CD4-positive, alpha-beta T cell treated with Interleukin-12 subunit alpha and Interleukin-12 subunit beta, for 1 hour (primary cell): ENCODE measurements at regions not wholly inside any gene's neighbourhood (a gene's known extent, or its start where the extent isn't known, plus 50 kb on each side); places are given as distances from the start of the nearest gene placed in this dataset.
"Not testable (repeated sequence)": the region's sequence is repeated elsewhere in the genome, so short reads cannot be mapped to it uniquely, and the experiment has no call there.

ENCODE experiments used
- DNase-seq: peaks from one replicate; pipeline ENCODE4 v3.0.0-alpha.2; 2020

DNA sequence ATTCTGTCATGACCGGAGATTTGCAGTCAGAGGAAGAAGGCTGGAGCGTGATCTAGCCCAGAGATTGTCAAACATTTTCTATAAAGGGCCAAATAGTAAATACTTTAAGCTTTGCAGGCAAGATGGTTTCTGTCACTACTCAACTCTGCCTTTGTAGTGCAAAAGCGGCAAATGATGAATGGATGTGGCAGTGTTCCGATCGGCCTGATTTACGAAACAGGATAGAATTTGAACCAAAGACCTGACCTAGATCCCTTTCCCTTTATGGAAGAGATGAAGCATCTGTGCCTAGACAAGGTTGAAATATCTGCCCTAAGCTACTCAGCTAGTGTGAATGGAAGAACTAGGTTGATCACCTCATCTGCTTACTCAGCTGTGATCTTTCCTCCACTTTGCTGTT, 209.5 kb downstream of the YTHDC2 start:
- DNase-seq = no peak

DNA sequence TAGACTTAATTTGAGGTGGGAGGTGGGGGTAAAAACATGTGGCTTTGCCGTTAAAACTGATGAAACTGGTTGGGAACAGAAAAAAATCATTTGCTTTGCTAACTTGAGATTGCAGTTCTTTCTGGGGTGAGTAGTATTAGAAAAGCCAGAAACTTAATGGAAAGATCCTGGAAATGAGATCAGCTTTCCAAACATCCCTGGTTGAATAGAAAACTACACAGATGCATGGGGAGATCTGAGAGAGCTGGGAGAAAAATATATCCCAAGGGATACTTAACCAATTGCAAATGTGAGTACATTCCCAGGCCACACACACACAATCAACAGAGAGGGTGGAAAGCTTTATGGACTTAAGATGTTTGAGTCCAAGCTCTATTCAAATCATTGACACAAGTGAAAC, 222.3 kb downstream of the YTHDC2 start:
- DNase-seq = no peak

- no peak for DNase-seq
These were observed 228.7 kb downstream of the YTHDC2 start for GRCh38 chr5:113742176-113742575.

GRCh38 chr5:113742639-113743038, 229.1 kb downstream of the YTHDC2 start:
- DNase-seq = no peak

DNA sequence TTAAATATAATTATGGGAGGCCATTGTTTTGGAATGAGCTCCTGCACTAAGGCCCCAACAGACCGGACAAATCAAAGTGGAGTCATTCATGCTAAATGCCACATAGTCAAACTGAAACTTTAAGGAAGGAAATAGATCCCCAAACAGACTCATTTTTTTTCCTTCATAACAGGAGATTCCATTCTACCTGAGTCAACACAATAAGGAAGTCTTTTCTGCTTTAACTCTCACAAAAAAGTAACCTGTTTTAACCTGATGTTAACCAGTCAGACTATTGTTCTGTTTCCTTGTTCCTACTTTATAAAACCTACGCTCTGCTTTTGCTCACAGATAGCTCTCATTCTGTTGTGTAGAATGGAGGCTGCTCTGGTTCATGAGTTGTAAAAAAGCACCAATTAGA, 234.9 kb downstream of the YTHDC2 start:
- no peak for DNase-seq

DNA sequence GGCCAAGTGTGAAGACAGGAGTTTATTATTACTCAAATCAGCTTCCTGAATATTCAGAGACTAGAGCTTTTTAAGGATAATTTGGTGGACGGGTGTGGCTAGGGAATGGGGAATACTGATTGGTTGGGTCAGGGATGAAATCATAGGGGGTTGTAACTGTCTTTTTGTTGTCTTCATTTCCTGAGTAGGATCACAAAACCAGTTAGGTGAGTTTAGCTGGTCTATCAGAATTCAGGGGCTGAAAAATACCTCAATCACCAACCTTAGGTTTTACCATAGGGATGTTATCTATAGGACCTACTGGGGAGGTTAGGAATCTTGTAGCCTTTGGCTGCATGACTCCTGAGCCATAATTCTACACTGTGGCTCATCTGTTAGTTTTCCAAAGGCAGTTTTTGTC, 235.8 kb downstream of the YTHDC2 start:
- DNase-seq = no peak

DNA sequence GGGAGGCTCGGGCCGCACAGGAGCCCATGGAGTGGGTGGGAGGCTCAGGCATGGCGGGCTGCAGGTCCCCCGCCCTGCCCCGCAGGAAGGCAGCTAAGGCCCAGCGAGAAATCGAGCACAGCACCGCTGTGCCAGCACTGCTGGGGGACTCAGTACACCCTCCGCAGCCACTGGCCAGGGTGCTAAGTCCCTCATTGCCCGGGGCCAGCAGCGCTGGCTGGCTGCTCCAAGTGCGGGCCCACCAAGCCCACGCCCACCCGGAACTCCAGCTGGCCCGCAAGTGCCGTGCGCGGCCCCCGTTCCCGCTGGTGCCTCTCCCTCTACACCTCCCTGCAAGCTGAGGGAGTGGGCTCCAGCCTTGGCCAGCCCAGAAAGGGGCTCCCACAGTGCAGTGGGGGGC, 239.7 kb downstream of the YTHDC2 start:
- not testable (repeated sequence) for DNase-seq

DNA sequence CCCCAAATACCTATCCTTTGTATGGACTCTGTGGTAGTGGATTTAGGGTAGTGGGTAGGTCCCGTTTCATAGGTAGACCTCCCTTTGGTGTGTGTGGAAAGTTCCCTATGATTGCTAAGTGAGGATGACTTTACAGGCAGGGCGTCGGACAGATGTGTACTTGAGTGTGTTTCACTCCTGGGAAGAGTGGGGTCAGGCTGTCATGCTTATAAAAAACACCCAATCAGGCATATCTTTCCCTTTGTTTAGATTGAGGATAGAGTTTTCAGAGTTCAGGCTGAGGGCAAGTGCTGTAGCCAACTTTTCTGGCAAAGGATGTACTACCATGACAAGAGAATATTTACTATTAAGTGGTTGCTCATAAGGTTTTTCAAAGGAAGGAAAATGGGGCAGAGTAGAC, 242.0 kb downstream of the YTHDC2 start:
- DNase-seq = no peak

DNA sequence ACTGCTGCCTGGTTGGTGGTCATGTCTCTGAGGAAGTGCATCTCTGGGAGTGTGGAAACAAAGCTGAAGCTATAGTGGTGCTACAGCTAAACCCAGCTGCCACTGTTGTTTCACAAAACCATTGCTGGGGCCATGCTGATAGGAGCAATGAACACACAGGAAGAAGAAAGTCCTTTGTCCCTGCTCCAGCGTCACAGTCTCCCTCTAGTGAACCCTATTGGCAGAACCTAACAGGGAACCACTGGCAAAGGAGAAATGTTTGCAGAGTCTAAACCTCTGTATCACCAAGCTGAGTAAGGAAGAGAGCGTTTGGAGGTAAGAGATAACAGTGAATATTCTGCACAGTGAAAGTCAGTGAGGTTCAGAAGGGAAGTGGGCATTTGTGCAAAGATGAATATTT, 244.0 kb downstream of the YTHDC2 start:
- DNase-seq = no peak

GRCh38 chr5:113759505-113759904, 246.0 kb downstream of the YTHDC2 start:
- no peak for DNase-seq

GRCh38 chr5:113760486-113760885, 247.0 kb downstream of the YTHDC2 start:
- no peak for DNase-seq

DNA sequence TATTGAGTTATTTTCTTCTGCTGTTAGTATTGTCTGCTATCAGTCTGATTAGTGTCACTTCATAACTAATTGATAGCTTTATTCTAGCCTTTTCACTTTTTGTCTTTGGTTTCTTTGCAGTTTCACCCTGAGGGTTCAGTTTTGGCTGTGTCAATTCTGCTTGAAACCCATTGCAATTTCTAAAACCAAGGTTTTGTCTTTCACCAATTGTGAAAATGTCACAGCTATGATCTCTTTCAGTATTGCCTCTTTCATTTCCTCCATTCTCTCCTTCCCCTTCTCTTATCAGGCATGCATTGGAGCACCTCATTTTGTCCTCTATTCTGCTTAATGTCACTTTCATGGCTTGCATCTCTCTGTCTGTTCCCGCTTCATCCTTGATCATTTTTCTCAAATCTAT, 248.1 kb downstream of the YTHDC2 start:
- no peak for DNase-seq

GRCh38 chr5:113764382-113764781, 250.9 kb downstream of the YTHDC2 start:
- no peak for DNase-seq

DNA sequence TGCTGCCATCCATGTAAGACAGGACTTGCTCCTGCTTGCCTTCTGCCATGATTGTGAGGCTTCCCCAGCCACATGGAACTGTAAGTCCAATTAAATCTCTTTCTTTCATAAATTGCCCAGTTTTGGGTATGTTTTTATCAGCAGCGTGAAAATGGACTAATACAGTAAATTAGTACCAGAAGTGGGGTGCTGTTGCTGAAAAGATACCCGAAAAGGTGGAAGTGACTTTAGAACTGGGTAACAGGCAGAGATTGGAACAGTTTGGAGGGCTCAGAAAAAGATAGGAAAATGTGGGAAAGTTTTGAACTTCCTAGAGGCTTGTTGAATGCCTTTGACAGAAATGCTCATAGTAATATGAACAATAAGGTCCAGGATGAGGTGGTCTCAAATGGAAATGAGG, 253.3 kb downstream of the YTHDC2 start:
- DNase-seq = not testable (repeated sequence)

- DNase-seq = no peak
These were observed 257.2 kb downstream of the YTHDC2 start for GRCh38 chr5:113770648-113771047.

DNA sequence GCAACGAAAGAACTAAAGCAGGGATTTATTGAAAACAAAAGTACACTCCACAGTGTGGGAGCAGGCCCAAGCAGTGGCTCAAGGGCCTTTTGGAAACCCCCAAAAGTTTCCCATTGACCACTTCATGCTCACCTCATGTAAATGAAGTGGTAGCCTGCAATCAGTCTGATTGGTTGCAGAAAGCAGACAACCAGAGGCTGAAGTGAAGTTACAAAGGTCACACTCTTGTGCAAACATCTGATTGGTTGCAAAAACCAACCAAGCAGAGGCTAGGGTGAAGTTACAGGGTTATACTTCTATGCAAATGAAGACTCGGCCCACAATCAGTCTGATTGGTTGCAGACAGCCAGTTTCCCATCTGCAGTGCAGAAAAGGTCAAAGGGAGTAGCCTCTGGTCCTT, 258.0 kb downstream of the YTHDC2 start:
- no peak for DNase-seq

GRCh38 chr5:113776168-113776567, 262.7 kb downstream of the YTHDC2 start:
- no peak for DNase-seq

- no peak for DNase-seq
These were observed 263.5 kb downstream of the YTHDC2 start for GRCh38 chr5:113776832-113777525.

GRCh38 chr5:113778147-113778546, 264.7 kb downstream of the YTHDC2 start:
- no peak for DNase-seq

- no peak for DNase-seq
These were observed 274.7 kb downstream of the YTHDC2 start for GRCh38 chr5:113788141-113788655.

GRCh38 chr5:113789769-113790168, 276.3 kb downstream of the YTHDC2 start:
- no peak for DNase-seq

DNA sequence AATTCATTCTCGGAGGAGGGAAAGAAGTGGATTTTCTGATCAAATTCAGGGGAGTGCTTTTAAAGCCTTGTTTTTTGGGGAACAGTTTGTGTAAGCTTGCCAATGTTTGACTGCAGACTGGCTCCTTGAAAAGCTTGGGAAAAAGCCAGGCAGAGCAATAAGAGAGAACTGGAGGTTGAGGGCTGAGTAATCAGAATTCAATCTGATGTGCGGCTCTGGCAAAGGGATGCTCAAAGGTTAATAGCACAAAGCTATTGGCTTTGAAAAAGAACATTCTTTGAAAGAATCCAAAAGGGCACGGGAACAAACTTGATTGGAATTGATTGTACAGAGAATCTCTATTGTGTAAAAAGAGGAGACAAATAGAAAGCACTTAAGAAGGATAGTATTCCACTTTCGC, 279.3 kb downstream of the YTHDC2 start:
- DNase-seq = no peak

DNA sequence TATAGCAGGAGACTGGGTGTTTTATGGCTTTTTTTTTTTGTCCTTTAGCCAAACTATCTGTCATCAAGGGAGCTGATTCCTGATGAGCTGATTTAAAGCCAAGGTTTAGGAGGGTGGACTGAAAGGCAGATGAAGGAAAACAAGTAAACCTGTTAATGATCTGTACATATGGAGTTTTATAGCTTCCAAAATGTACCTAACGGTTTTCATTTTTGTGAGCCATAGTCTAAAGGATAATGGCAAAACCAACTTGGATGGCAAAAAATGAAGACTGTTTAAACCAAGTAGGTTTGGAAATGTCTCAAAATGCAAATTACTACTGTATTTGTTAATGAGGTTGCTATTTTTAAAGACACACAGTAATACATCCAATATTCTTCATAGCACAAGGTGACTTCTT, 281.5 kb downstream of the YTHDC2 start:
- DNase-seq = no peak

GRCh38 chr5:113800686-113801085, 287.2 kb downstream of the YTHDC2 start:
- DNase-seq = no peak

GRCh38 chr5:113804264-113804663, 290.8 kb downstream of the YTHDC2 start:
- no peak for DNase-seq
